PC-9 (cell line): ENCODE measurements at regions not wholly inside any gene's neighbourhood (a gene's known extent, or its start where the extent isn't known, plus 50 kb on each side); places are given as distances from the start of the nearest gene placed in this dataset.

Experiments
- BruUV-seq: library from RNA; stranded (reverse); fragments of 400-500 nt; replicated peaks from 2 replicates; lab custom pipeline; 2021; lab: Mats Ljungman, UMichigan
- CTCF ChIA-PET: fragments of 300-600 bp; sonication (Branson Sonifier 250); formaldehyde crosslinking; loops from one replicate; lab custom pipeline; 2022; ENCODE audit warnings: antibody characterized with exemption; lab: Charles Lee
- POLR2A ChIA-PET: fragments of 300-600 bp; sonication (Branson Sonifier 250); formaldehyde crosslinking; loops from one replicate; lab custom pipeline; 2022; ENCODE audit warnings: antibody characterized with exemption; ENCODE audit not compliant: unreplicated experiment; lab: Charles Lee
- DNase-seq, 2 experiments: peaks; one replicate each; pipeline versions ENCODE4 v3.0.0 to v3.0.0-alpha.2; 2015 to 2022; ENCODE audit warnings: mixed read lengths in 1 of 2
- H2AFZ ChIP-seq: fragments of 200-600 bp; sonication (generic); 2 replicates; pipeline ENCODE4 v1.8.1; 2017; ENCODE audit warnings: antibody characterized with exemption
- H3F3A ChIP-seq: fragments of 200-600 bp; sonication (generic); 2 replicates; pipeline ENCODE4 v1.8.1; 2017; ENCODE audit warnings: antibody characterized with exemption, mild to moderate bottlenecking, low read depth; ENCODE audit not compliant: insufficient read depth
- H3K27ac ChIP-seq: fragments of 200-600 bp; sonication (generic); 2 replicates; pipeline ENCODE4 v1.6.1; 2016; ENCODE audit warnings: mixed run types
- H3K27me3 ChIP-seq: fragments of 200-600 bp; sonication (generic); 2 replicates; pipeline ENCODE4 v1.6.1; 2016; ENCODE audit warnings: low read depth, mixed run types; ENCODE audit not compliant: insufficient read depth
- H3K36me3 ChIP-seq: fragments of 200-600 bp; sonication (generic); 2 replicates; pipeline ENCODE4 v1.6.1; 2016; ENCODE audit warnings: low read depth, mixed run types
- H3K4me1 ChIP-seq: fragments of 200-600 bp; sonication (generic); replicated peaks from 2 replicates; pipeline ENCODE4 v1.6.1; 2016; ENCODE audit warnings: mixed run types; ENCODE audit not compliant: insufficient read depth
- H3K4me2 ChIP-seq: fragments of 200-600 bp; sonication (generic); 2 replicates; pipeline ENCODE4 v1.6.1; 2017; ENCODE audit warnings: mixed run types
- H3K4me3 ChIP-seq: fragments of 200-600 bp; sonication (generic); 2 replicates; pipeline ENCODE4 v1.6.1; 2016; ENCODE audit warnings: mixed run types
- H3K79me2 ChIP-seq: fragments of 200-600 bp; sonication (generic); 2 replicates; pipeline ENCODE4 v1.6.1; 2017; ENCODE audit warnings: low read depth, mixed run types
- H3K9me2 ChIP-seq: fragments of 200-600 bp; sonication (generic); 2 replicates; pipeline ENCODE4 v1.8.1; 2017; ENCODE audit warnings: mild to moderate bottlenecking; ENCODE audit not compliant: insufficient read depth
- H3K9me3 ChIP-seq: fragments of 200-600 bp; sonication (generic); 2 replicates; pipeline ENCODE4 v1.8.1; 2016; ENCODE audit warnings: low read depth; ENCODE audit not compliant: insufficient read depth
- H4K20me1 ChIP-seq: fragments of 200-600 bp; sonication (generic); 2 replicates; pipeline ENCODE4 v1.8.1; 2017; ENCODE audit not compliant: insufficient read depth
- EZH2 ChIP-seq: fragments of 200-600 bp; sonication (generic); IDR thresholded peaks from 2 replicates; pipeline ENCODE4 v1.8.0; 2017; ENCODE audit warnings: antibody characterized with exemption, low read depth
- intact Hi-C: fragments of 100-400 bp; cut with micrococcal nuclease; formaldehyde crosslinking; loops from one replicate; pipeline ENCODE4 v1.10.0; 2022; ENCODE audit not compliant: unreplicated experiment
- TF ChIP-seq, protein P1 (sequence below): fragments of 200-600 bp; sonication (generic); conservative IDR thresholded peaks from 2 replicates; pipeline ENCODE4 v1.6.1; 2017; ENCODE audit warnings: mixed run types, antibody characterized with exemption, mild to moderate bottlenecking, moderate library complexity

DNA sequence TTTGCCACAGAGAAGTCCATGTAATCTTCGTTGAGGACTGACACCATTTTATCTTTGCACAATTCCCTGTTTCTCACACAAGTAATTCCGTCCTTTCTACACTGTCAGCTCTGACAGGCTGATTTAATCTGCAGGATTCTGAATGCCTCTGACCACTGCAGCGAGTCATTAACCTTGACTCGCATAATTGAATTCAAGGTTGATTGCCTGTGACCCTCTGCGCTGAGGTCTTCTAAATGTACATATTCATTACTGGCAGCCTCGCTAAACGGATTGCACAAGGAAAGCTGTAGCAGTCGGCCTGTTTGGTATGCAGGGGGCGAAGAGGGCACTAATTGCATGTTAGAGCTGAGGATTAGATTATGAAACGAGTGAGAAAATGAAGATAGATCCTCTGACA, 147.8 kb downstream of the SHOX2 start:
- Histone ChIP-seq H3K27me3 (no peaks in the 10 kb centered on the region), H3K27ac (no peak overlapping the region), H4K20me1 (no peaks in the 10 kb centered on the region), H3K9me3 (no peaks in the 10 kb centered on the region), H2AFZ (no peak overlapping the region), H3K4me1 (no peaks in the 10 kb centered on the region), H3K4me2 (no peak overlapping the region), H3F3A (no peaks in the 10 kb centered on the region), H3K9me2 (no peaks in the 10 kb centered on the region), H3K36me3 (no peaks in the 10 kb centered on the region), H3K4me3 (no peak overlapping the region), H3K79me2 (no peaks in the 10 kb centered on the region)
- POLR2A ChIA-PET, result no interaction called here
- CTCF ChIA-PET, result no interaction called here
- DNase-seq, result no peak
- TF ChIP-seq, protein P1, sequence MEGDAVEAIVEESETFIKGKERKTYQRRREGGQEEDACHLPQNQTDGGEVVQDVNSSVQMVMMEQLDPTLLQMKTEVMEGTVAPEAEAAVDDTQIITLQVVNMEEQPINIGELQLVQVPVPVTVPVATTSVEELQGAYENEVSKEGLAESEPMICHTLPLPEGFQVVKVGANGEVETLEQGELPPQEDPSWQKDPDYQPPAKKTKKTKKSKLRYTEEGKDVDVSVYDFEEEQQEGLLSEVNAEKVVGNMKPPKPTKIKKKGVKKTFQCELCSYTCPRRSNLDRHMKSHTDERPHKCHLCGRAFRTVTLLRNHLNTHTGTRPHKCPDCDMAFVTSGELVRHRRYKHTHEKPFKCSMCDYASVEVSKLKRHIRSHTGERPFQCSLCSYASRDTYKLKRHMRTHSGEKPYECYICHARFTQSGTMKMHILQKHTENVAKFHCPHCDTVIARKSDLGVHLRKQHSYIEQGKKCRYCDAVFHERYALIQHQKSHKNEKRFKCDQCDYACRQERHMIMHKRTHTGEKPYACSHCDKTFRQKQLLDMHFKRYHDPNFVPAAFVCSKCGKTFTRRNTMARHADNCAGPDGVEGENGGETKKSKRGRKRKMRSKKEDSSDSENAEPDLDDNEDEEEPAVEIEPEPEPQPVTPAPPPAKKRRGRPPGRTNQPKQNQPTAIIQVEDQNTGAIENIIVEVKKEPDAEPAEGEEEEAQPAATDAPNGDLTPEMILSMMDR, result no peak
- TF ChIP-seq EZH2, result no peak
- intact Hi-C loops, result loop anchor here (10.0 kb wide), 1 partner anchor 204 kb away; no protein-coding TSS in a partner anchor
- BruUV-seq, result no TSS peak

DNA sequence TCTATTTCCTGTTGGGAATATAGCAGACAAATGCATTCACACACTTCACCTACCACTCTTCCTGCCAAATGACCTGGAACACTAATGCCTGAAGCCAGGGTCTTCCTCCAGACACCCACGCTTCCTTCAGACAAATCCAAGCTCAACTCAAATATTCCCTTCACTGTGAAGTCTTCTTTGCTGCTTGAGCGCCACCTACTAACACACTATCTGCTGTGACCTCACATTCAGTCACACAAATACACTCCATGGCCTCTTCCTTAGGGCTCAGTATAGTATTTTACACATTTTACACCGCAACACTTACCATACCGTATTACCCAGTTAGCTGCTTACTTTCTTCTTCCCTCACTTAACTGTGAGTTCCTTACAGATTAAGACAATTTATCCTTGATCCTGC, 149.4 kb downstream of the SHOX2 start:
- H2AFZ ChIP-seq, result no peak overlapping the region
- H3K27me3 ChIP-seq, result no peaks in the 10 kb centered on the region
- H3K4me3 ChIP-seq, result no peak overlapping the region
- no peak for TF ChIP-seq EZH2
- TF ChIP-seq, protein P1, result no peak
- H3K36me3 ChIP-seq, result no peaks in the 10 kb centered on the region
- H3K27ac ChIP-seq, result no peak overlapping the region
- no peaks in the 10 kb centered on the region for H3K9me2 ChIP-seq
- H3K79me2 ChIP-seq, result no peaks in the 10 kb centered on the region
- H3K4me2 ChIP-seq, result no peak overlapping the region
- no TSS peak for BruUV-seq
- no peaks in the 10 kb centered on the region for H3K9me3 ChIP-seq
- DNase-seq, result no peak
- CTCF ChIA-PET, result no interaction called here
- no peaks in the 10 kb centered on the region for H3K4me1 ChIP-seq
- intact Hi-C loops, result loop anchor here (10.0 kb wide), 1 partner anchor 202 kb away; no protein-coding TSS in a partner anchor
- POLR2A ChIA-PET, result interaction anchor here (0.5 to 0.6 kb wide), 2 partner anchors 9 to 277 kb away, joined by 3 to 4 read pairs; no protein-coding TSS in a partner anchor
- no peaks in the 10 kb centered on the region for H3F3A ChIP-seq
- H4K20me1 ChIP-seq, result no peaks in the 10 kb centered on the region

DNA sequence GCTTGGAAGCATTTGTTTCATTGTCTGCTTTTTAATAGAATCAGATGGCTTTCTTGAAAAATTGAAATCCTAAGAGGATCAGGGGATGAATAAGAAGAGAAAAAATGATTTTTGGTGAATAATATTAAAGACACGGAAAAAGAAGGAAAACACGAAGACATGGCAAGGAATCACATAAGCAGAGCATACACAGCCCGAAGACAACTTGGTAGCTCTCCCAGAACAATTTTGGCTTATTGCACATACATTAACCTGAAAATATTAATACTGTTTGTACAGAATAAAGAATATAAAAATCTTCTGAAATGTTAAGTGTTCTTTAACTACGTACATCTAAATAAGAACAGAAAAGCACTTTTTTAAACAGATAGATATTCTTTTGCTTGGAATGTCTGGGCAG, 150.0 kb downstream of the SHOX2 start:
- ChIA-PET POLR2A (interaction anchor here (0.6 kb wide), 1 partner anchor 278 kb away, joined by 3 read pairs; no protein-coding TSS in a partner anchor), CTCF (no interaction called here)
- no peaks in the 10 kb centered on the region for H3K27me3 ChIP-seq
- no peaks in the 10 kb centered on the region for H3K9me3 ChIP-seq
- H3K4me2 ChIP-seq, result no peak overlapping the region
- DNase-seq, result no peak
- no peak overlapping the region for H3K27ac ChIP-seq
- TF ChIP-seq, protein P1, result no peak
- TF ChIP-seq EZH2, result no peak
- no peaks in the 10 kb centered on the region for H3K36me3 ChIP-seq
- BruUV-seq, result no TSS peak
- no peaks in the 10 kb centered on the region for H3F3A ChIP-seq
- no peaks in the 10 kb centered on the region for H3K9me2 ChIP-seq
- H3K4me3 ChIP-seq, result no peak overlapping the region
- no peaks in the 10 kb centered on the region for H3K79me2 ChIP-seq
- no peak overlapping the region for H2AFZ ChIP-seq
- H3K4me1 ChIP-seq, result no peaks in the 10 kb centered on the region
- no peaks in the 10 kb centered on the region for H4K20me1 ChIP-seq
- intact Hi-C loops, result loop anchor here (10.0 kb wide), 1 partner anchor 201 kb away; no protein-coding TSS in a partner anchor
